IPS-NIHi11 (cell line): ENCODE measurements at regions not wholly inside any gene's neighbourhood (a gene's known extent, or its start where the extent isn't known, plus 50 kb on each side); places are given as distances from the start of the nearest gene placed in this dataset.
A peak's percentile ranks its signal among the peaks of the same experiment; 100 is the strongest.

Experiments used
- DNase-seq: peaks from one replicate; pipeline ENCODE4 v3.0.0; 2012; ENCODE audit warnings: mixed read lengths, low spot score

DNA sequence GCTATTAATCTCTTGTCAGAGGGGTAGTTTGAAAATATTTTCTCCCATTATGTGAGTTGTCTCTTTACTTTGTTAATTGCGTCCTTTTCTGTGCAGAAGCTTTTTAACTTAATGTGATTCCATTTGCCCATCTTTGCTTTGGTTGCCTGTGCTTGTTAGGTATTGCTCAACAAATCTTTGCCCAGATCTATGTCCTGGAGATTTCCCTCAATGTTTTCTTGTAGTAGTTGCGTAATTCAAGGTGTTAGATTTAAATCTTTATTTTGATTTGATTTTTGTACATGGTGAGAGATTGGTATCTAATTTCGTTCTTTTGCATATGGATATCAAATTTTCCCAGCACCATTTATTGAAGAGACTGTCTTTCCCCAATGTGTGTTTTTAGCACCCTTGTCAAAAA lies 567.2 kb downstream of the DNAJB9 start:
- DNase-seq = no peak

GRCh38 chr7:109154748-109155147 lies 585.1 kb downstream of the DNAJB9 start:
- no peak for DNase-seq

DNA sequence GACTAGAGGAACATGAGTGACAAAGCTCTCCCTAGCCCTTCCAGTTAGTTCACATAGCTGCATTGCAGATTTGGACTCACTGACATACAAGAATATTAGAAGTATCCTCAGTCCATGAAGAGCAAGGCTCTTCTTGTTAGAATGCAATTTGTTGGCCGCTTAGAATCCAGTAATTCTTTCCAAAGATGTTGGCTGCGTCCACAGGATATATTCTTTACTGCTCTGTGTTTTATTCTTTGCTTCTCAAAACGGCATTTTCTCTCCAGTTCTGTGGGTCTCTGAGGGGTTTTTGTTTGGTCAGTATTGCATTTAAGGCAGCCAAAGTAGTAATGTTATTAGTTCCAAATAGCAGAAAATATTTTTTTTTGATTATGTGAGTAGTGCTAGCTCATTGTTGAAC lies 588.6 kb downstream of the DNAJB9 start:
- DNase-seq = no peak

DNA sequence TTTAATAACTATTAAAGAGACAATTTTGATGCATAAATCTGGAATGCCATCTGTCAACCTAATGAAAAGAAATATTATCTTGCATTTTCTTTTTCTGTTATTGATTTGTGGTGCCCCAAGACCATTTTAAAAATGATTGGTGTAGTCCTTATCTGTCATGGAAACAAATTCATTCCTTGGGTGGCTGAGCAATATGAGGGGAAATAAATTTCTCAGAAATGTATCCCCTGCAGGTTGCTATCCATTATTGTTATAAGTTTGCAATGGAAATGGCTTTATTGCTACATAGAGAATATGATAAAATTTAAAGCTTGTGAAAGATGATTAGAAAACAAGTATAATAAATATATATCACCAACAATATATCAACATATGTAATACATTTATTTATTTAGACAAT lies 607.0 kb downstream of the DNAJB9 start:
- no peak for DNase-seq

GRCh38 chr7:109178342-109178741 lies 608.7 kb downstream of the DNAJB9 start:
- DNase-seq = no peak

- DNase-seq = peak; percentile 8
Observed at GRCh38 chr7:109179601-109180000, 609.9 kb downstream of the DNAJB9 start.

DNA sequence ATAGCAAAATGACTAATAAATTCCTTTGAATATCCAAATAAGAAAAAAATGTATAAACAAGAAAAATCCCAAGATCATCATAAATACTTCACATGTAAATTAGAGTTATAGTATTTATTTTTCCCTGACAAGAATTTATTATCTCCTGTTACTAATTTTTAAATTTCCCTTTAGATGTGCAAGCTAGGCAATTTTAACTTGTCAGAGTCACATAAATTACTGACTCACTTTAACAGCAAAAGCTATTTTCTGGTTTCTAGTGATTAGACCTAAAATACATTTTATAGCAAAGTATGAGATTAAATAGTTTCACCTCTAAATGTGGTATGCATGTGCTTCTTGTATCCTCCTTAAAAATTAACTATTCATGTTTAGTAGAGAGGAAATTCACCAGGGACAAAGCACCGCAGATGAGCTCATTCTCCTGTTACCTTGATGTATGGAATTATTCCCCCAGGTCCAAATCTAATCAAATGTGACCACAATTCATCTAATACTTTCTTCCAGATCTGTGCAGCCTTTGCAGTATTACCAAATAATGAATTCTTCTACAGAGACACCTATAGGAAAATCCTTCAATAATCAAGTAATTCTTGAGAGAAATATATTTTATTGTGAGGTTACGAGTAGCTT lies 621.2 kb downstream of the DNAJB9 start:
- DNase-seq = no peak

GRCh38 chr7:109206196-109206595 lies 636.5 kb downstream of the DNAJB9 start:
- DNase-seq = no peak

DNA sequence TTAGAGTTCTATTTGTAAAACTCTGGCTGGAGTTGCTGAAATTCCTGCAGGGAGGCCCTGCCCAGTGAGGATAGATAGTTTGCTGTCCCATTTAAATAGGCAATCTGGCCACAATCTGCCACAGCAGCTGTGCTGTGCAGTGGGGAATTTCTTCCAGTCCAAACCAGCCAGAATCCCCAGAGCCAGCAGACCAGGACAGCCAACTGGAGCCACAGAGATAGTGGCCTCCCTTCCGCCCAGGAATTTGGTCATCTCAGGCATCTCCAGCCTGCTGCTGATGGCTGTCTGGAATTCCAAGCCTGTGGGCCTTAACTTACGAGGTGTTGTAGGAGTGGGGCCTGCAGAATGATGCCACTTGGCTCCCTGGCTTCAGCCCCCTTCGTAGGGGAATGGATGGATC lies 643.4 kb downstream of the DNAJB9 start:
- DNase-seq = no peak

DNA sequence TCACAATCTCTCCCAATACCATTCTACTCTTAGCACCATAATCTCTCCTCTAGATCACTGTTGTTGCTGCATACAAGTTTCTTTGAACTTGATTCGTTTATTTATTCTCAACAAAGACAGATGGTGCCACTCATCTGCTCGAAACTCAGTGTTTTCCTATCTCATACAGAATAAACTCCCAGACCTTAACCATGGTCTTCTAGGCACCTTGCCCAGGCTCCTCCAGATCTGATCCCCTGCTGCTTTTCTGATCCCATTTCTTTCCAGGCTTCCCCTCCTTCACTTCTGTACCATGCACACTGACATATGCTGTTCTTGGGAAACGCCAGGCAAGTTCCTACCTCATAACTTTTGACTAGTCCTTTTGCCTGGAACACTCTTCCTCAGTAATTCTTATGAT lies 645.7 kb downstream of the DNAJB9 start:
- DNase-seq = no peak

- no peak for DNase-seq
Observed at GRCh38 chr7:109224100-109224499, 654.4 kb downstream of the DNAJB9 start.

- no peak for DNase-seq
Observed at GRCh38 chr7:109226699-109227098, 657.0 kb downstream of the DNAJB9 start.

GRCh38 chr7:109235316-109235715 lies 665.6 kb downstream of the DNAJB9 start:
- DNase-seq = no peak

DNA sequence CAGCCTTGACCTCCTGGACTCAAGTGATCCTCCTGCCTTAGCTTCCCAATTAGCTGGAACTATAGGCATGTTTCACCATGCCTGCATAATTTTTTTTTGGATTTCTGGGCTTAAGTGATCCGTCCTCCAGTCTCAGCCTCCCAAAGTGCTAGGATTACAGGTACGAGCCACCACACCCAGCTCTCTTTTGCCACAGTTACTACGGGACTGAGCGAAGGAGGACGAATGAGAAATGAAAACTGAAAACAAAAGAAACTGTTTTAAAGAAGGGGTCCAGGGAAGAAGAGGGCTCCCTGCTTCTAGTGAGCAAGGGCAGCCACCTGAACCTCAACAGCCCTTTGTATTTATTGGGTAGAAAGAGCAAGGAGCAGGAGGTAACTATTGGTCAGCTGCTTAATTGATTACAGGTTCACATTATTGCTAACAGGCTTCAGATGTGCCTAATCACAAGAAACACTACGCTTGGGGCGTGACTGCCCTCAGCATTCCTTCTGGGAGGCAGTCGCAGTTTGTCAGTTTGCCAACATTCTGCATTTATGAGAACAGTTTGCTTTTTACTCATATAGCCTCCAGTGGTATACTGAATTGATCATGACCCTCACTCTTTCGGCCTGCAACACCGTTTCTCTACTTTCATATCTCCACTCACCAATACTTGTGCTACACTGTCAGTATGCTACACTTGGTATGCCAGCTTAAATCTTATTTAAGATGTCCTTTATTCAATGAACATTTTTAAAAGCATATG lies 676.8 kb downstream of the DNAJB9 start:
- no peak for DNase-seq

DNA sequence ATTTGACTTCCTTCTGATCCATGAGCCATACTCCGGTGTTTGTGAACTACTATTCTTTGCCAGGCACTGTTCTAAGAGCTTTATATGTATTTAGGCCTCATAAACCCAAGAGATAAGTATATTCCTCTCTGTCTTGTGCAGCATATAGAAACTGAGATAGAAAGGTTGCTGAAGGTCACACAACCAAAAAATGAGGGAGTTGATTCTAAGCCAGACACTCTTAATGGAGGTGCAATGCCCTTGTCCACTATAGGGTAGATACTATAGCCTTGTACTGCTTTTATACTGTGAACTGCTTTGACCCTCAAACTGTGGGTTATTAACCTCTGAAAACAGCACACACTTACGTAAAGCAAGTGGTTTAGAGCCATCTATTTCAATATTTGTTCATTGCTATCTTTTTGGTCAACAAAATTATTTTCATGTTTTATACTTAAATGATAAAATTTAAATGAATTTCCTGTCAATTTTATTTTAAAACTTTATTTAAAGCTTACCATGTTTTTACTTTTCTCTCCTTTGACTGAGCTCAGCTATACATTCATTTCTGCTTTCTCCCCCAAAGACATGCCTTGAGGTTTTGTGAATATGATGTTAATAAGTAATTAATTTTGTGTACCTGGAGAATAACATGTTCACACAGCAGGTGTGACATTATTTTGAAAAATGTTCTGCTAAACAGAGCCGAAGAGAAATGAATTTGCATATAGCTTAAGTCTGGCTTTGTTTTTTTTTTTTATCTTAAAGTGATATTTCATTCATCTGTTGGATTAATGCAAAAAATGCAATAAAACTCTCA lies 687.3 kb downstream of the DNAJB9 start:
- no peak for DNase-seq

DNA sequence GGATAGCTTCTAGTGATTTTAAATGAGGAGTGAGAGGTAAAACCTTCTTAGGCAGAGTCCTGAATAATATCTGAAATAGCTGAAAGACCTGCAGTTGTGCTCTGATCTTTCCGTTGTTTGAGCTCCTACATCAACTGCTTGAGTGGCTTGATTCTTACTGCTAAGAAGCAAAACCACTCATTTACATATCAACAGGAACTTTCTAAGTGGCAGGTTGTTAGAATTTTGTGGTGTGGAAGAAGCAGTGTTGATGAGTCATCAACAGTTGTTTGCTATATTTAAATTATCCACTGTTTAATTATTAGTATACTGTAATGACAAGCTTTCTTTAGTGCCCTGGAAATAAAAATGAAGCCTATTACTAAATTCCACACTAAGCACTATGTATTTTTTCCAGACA lies 689.5 kb downstream of the DNAJB9 start:
- DNase-seq = peak; percentile 11

- DNase-seq = no peak
Observed at GRCh38 chr7:109261781-109262180, 692.1 kb downstream of the DNAJB9 start.

- no peak for DNase-seq
Observed at GRCh38 chr7:109266610-109267009, 696.9 kb downstream of the DNAJB9 start.

DNA sequence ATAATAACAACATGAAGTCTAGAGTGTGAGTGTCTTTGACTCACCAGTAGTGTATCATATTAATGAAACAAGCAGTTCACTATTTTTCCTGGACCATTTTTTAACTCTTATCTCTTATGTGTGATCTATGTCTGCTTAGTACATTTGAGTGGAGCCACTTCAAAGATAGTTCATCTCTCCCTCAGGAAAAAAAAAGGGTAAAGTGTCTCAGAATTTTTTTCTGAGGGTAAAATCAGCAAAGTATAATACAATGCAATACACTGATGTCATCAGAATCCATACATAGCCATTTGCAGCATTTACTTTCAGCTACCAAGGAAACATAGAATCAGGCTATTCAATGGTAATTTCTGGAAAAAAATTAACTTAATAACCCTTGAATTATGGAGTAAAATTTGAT lies 706.7 kb downstream of the DNAJB9 start:
- no peak for DNase-seq

DNA sequence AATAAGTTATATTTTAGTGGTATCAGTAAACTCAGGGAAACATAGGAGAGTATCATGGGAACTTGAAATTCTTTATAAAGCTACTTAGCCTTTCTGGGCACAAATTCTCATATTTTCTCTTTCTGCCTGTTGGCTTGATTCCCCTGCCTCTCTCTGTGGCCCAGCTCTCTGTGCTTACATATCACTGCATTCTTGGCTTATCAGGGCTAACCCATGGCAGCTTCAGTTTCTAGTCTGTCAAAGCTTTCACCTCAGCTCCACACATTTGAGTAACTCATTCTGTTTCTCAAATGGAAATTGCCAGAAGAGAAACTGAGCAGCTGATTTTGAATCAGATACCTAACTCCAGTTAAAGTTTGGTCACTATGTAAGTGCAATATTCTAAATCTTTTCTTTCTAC lies 713.1 kb downstream of the DNAJB9 start:
- DNase-seq = no peak

DNA sequence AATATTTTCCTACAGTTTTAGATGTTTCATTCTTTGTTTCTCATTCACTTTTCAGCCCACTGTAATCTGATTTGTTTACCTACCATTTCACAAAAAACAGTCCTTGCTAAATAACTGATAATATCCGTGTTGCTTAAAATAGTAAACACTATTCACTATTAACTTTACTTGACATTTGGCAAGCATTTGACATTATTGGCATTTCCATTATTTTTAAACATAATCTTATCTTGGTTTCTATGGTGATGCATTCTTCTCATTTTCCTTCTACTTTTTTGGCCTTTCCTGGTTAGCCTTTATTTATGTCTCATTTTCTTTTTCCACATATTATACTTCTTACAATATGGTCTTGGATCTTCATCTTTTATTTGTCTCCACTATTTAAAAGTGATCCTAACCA lies 715.3 kb downstream of the DNAJB9 start:
- no peak for DNase-seq

- DNase-seq = no peak
Observed at GRCh38 chr7:109295158-109295557, 725.5 kb downstream of the DNAJB9 start.

- DNase-seq = no peak
Observed at GRCh38 chr7:109308816-109309215, 739.1 kb downstream of the DNAJB9 start.
